Fibroblast of lung (primary cell): ENCODE measurements at regions not wholly inside any gene's neighbourhood (a gene's known extent, or its start where the extent isn't known, plus 50 kb on each side); places are given as distances from the start of the nearest gene placed in this dataset.

ENCODE experiments used
- DNase-seq, 2 donors: peaks; one replicate each; pipeline versions ENCODE4 v3.0.0 to v3.0.0-alpha.2; 2010; ENCODE audit warnings: low read depth in 2 of 2
- H2AFZ ChIP-seq: 2 replicates; pipeline ENCODE4 v1.5.1; 2012; ENCODE audit warnings: low read length, control low read depth, inconsistent platforms
- H3K27ac ChIP-seq: 2 replicates; pipeline ENCODE4 v1.5.1; 2011; ENCODE audit warnings: low read length, control low read depth; ENCODE audit not compliant: insufficient read depth
- H3K27me3 ChIP-seq: 2 replicates; pipeline ENCODE4 v1.5.1; 2011; ENCODE audit warnings: mild to moderate bottlenecking, low read length; ENCODE audit not compliant: control insufficient read depth, insufficient read depth
- H3K36me3 ChIP-seq: 2 replicates; pipeline ENCODE4 v1.5.1; 2011; ENCODE audit warnings: low read length; ENCODE audit not compliant: control insufficient read depth, insufficient read depth
- H3K4me1 ChIP-seq: 2 replicates; pipeline ENCODE4 v1.5.1; 2011; ENCODE audit warnings: low read length; ENCODE audit not compliant: control insufficient read depth, insufficient read depth; ENCODE audit errors: extremely low read depth
- H3K4me2 ChIP-seq: 2 replicates; pipeline ENCODE4 v1.5.1; 2011; ENCODE audit warnings: low read length, control low read depth; ENCODE audit not compliant: insufficient read depth; ENCODE audit errors: extremely low read depth
- H3K4me3 ChIP-seq, 4 experiments: fragments of 200-600 bp in 1 of 4; sonication (generic) in 1 of 4; replicated peaks in 1 of 4; 2 replicates each; pipeline ENCODE4 v1.5.1; 2011 to 2016; ENCODE audit warnings: low read length in 4 of 4, low read depth in 3 of 4, mild to moderate bottlenecking in 3 of 4, control low read depth in 2 of 4, inconsistent platforms in 1 of 4, mixed read lengths in 1 of 4; ENCODE audit not compliant: insufficient read depth in 1 of 4; ENCODE audit errors: control extremely low read depth in 1 of 4
- H3K79me2 ChIP-seq: 2 replicates; pipeline ENCODE4 v1.5.1; 2012; ENCODE audit warnings: mild to moderate bottlenecking, low read length, inconsistent platforms; ENCODE audit not compliant: control insufficient read depth, insufficient read depth
- H3K9ac ChIP-seq: 2 replicates; pipeline ENCODE4 v1.5.1; 2011; ENCODE audit warnings: mild to moderate bottlenecking, low read length, control low read depth; ENCODE audit not compliant: insufficient read depth
- H3K9me3 ChIP-seq: 2 replicates; pipeline ENCODE4 v1.5.1; 2012; ENCODE audit warnings: low read depth, low read length; ENCODE audit not compliant: control insufficient read depth, insufficient read depth
- H4K20me1 ChIP-seq: 2 replicates; pipeline ENCODE4 v1.5.1; 2011; ENCODE audit warnings: low read length; ENCODE audit not compliant: control insufficient read depth, insufficient read depth; ENCODE audit errors: extremely low read depth
- EZH2 ChIP-seq: IDR thresholded peaks from 2 replicates; pipeline ENCODE4 v1.5.1; 2012; ENCODE audit warnings: low read length, control low read depth, mild to moderate bottlenecking; ENCODE audit errors: missing control alignments
- TF ChIP-seq, protein P1 (sequence below), 2 donors: IDR thresholded peaks in 1 of 2; conservative IDR thresholded peaks in 1 of 2; 1 replicate in 1 of 2; 2 replicates in 1 of 2; pipeline ENCODE4 v1.5.1; 2011 to 2012; ENCODE audit warnings: low read length in 2 of 2, control low read depth in 1 of 2, inconsistent platforms in 1 of 2, low read depth in 1 of 2, mild to moderate bottlenecking in 1 of 2

DNA sequence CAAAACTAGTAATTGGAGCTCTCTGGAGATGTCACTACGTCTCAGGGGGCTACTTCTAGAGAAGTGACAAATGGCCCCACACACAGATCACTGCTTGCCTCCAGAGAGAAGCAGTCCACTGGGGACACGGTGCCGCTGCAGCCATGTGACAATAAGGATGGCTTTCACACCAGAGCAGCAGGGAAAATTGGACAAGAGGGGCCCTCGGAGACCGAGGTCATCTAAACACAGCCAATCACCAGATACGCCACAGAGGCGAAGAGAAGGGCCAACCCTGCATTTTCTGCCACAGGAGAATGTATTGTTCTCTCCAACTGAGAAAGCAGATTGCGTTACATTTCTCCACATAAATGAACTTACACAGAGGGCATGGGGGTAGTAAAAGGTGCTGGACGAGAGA is 51.2 kb upstream of the TIAM1 start:
- Histone ChIP-seq H3K36me3 (no peaks in the 10 kb centered on the region), H3K79me2 (no peaks in the 10 kb centered on the region), H3K27ac (no peak overlapping the region), H3K27me3 (no peaks in the 10 kb centered on the region), H3K4me2 (no peak overlapping the region), H3K9ac (no peak overlapping the region), H4K20me1 (no peaks in the 10 kb centered on the region), H2AFZ (no peak overlapping the region), H3K4me3 (no peak overlapping the region), H3K9me3 (no peaks in the 10 kb centered on the region), H3K4me1 (no peaks in the 10 kb centered on the region)
- no peak for DNase-seq
- no peak for TF ChIP-seq EZH2
- TF ChIP-seq, protein P1, sequence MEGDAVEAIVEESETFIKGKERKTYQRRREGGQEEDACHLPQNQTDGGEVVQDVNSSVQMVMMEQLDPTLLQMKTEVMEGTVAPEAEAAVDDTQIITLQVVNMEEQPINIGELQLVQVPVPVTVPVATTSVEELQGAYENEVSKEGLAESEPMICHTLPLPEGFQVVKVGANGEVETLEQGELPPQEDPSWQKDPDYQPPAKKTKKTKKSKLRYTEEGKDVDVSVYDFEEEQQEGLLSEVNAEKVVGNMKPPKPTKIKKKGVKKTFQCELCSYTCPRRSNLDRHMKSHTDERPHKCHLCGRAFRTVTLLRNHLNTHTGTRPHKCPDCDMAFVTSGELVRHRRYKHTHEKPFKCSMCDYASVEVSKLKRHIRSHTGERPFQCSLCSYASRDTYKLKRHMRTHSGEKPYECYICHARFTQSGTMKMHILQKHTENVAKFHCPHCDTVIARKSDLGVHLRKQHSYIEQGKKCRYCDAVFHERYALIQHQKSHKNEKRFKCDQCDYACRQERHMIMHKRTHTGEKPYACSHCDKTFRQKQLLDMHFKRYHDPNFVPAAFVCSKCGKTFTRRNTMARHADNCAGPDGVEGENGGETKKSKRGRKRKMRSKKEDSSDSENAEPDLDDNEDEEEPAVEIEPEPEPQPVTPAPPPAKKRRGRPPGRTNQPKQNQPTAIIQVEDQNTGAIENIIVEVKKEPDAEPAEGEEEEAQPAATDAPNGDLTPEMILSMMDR (conservative IDR thresholded peaks at IDR 0.05 in 1 of 2, IDR thresholded peaks at IDR 0.05 in 1 of 2; ENCODE audit: low read depth in 1 of 2, low read length in 2 of 2) = no peak

DNA sequence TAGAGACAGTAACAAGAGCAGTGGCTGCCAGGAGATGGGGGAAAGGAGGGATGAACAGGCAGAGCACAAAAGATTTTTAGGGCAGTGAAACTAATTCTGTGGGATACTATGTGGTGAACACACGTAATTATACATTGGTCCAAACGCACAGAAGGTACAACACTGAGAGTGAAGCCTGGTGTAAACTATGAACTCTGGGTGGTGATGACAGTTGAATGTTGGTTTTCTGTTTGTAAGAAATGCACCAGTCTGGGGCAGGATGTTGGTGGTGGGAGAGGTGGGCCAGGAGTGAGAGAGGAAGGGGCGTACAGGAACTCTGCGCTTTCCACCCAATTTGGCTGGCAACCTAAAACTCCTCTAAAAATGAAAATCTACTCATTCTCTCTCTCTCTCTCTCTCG is 50.2 kb upstream of the TIAM1 start:
- Histone ChIP-seq H4K20me1 (no peaks in the 10 kb centered on the region), H3K4me1 (no peaks in the 10 kb centered on the region), H3K27ac (no peak overlapping the region), H3K9me3 (no peaks in the 10 kb centered on the region), H2AFZ (no peak overlapping the region), H3K36me3 (no peaks in the 10 kb centered on the region), H3K79me2 (no peaks in the 10 kb centered on the region), H3K27me3 (no peaks in the 10 kb centered on the region), H3K4me2 (no peak overlapping the region), H3K4me3 (no peak overlapping the region), H3K9ac (no peak overlapping the region)
- no peak for DNase-seq
- TF ChIP-seq, protein P1 (conservative IDR thresholded peaks at IDR 0.05 in 1 of 2, IDR thresholded peaks at IDR 0.05 in 1 of 2; ENCODE audit: low read depth in 1 of 2, low read length in 2 of 2) = no peak
- TF ChIP-seq EZH2 = no peak
